H1 (cell line): ENCODE measurements at regions not wholly inside any gene's neighbourhood (a gene's known extent, or its start where the extent isn't known, plus 50 kb on each side); places are given as distances from the start of the nearest gene placed in this dataset.

Experiments used
- EP300 ChIP-seq, 2 experiments: IDR thresholded peaks; 1 replicate in 1 of 2; 2 replicates in 1 of 2; pipeline ENCODE4 v1.6.1; 2011 to 2012; ENCODE audit warnings: low read depth in 2 of 2, low read length in 2 of 2, mild to moderate bottlenecking in 2 of 2, borderline replicate concordance in 1 of 2, inconsistent platforms in 1 of 2, moderate library complexity in 1 of 2
- GTF2F1 ChIP-seq: IDR thresholded peaks from 2 replicates; pipeline ENCODE4 v1.6.1; 2012; ENCODE audit warnings: low read depth, low read length, improper control_type of control experiment, borderline replicate concordance
- KDM1A ChIP-seq: fragments of 200-600, 300-600 bp; sonication (generic); IDR thresholded peaks from 2 replicates; pipeline ENCODE4 v1.7.1; 2016; ENCODE audit warnings: mild to moderate bottlenecking, low read length, borderline replicate concordance
- RFX5 ChIP-seq: IDR thresholded peaks from 2 replicates; pipeline ENCODE4 v1.6.1; 2011; ENCODE audit warnings: low read depth, low read length, improper control_type of control experiment, borderline replicate concordance
- SIN3A ChIP-seq, 2 experiments: IDR thresholded peaks in 1 of 2; conservative IDR thresholded peaks in 1 of 2; 2 replicates each; pipeline ENCODE4 v1.6.1; 2011 to 2012; ENCODE audit warnings: low read length in 2 of 2, improper control_type of control experiment in 1 of 2, low read depth in 1 of 2, mild to moderate bottlenecking in 1 of 2

GRCh38 chr3:8387571-8387970 is 114.1 kb upstream of the LMCD1 start:
- TF ChIP-seq EP300 (IDR thresholded peaks at IDR 0.05; ENCODE audit: borderline replicate concordance in 1 of 2, low read depth in 2 of 2, low read length in 2 of 2), result no peak
- TF ChIP-seq SIN3A (conservative IDR thresholded peaks at IDR 0.05 in 1 of 2, IDR thresholded peaks at IDR 0.05 in 1 of 2; ENCODE audit: low read depth in 1 of 2, low read length in 2 of 2), result no peak
- no peak for TF ChIP-seq KDM1A
- TF ChIP-seq GTF2F1, result no peak
- TF ChIP-seq RFX5, result no peak
